H9 (cell line): ENCODE measurements at regions not wholly inside any gene's neighbourhood (a gene's known extent, or its start where the extent isn't known, plus 50 kb on each side); places are given as distances from the start of the nearest gene placed in this dataset.

ENCODE experiments used
- DNase-seq: peaks from one replicate; pipeline ENCODE4 v3.0.0-alpha.2; 2017
- H2AFZ ChIP-seq: one replicate; pipeline ENCODE4 v1.6.1; 2013; ENCODE audit warnings: mild to moderate bottlenecking, low read length, control low read depth, moderate library complexity
- H2AK5ac ChIP-seq: 2 replicates; pipeline ENCODE4 v1.6.1; 2013; ENCODE audit warnings: low read length, control low read depth, mixed read lengths; ENCODE audit not compliant: insufficient read length
- H2BK120ac ChIP-seq: one replicate; pipeline ENCODE4 v1.6.1; 2013; ENCODE audit warnings: low read depth, mild to moderate bottlenecking, low read length, control low read depth, inconsistent platforms; ENCODE audit not compliant: poor library complexity, severe bottlenecking
- H2BK12ac ChIP-seq: 2 replicates; pipeline ENCODE4 v1.6.1; 2013; ENCODE audit warnings: low read length, control low read depth, mixed read lengths, low read depth; ENCODE audit not compliant: insufficient read length
- H2BK15ac ChIP-seq: 2 replicates; pipeline ENCODE4 v1.6.1; 2013; ENCODE audit warnings: low read depth, low read length, control low read depth
- H2BK20ac ChIP-seq: one replicate; pipeline ENCODE4 v1.6.1; 2013; ENCODE audit warnings: low read depth, mild to moderate bottlenecking, low read length, control low read depth, inconsistent platforms; ENCODE audit not compliant: poor library complexity, severe bottlenecking
- H2BK5ac ChIP-seq: 2 replicates; pipeline ENCODE4 v1.6.1; 2013; ENCODE audit warnings: low read length, control low read depth, mixed read lengths; ENCODE audit not compliant: insufficient read length
- H3K14ac ChIP-seq: 2 replicates; pipeline ENCODE4 v1.6.1; 2013; ENCODE audit warnings: low read length, control low read depth; ENCODE audit not compliant: insufficient read depth
- H3K18ac ChIP-seq: 2 replicates; pipeline ENCODE4 v1.6.1; 2013; ENCODE audit warnings: low read depth, mild to moderate bottlenecking, mixed read lengths, low read length, control low read depth; ENCODE audit not compliant: insufficient read length
- H3K23ac ChIP-seq: 2 replicates; pipeline ENCODE4 v1.6.1; 2013; ENCODE audit warnings: low read length, control low read depth, mixed read lengths, low read depth; ENCODE audit not compliant: insufficient read length
- H3K23me2 ChIP-seq: 2 replicates; pipeline ENCODE4 v1.6.1; 2013; ENCODE audit warnings: low read depth, mild to moderate bottlenecking, mixed read lengths, low read length, control low read depth; ENCODE audit not compliant: insufficient read length, poor library complexity, severe bottlenecking
- H3K27ac ChIP-seq: 2 replicates; pipeline ENCODE4 v1.5.1; 2013; ENCODE audit warnings: low read length, control low read depth, mixed read lengths, low read depth; ENCODE audit not compliant: insufficient read length
- H3K27me3 ChIP-seq: 2 replicates; pipeline ENCODE4 v1.6.1; 2013; ENCODE audit warnings: low read length, control low read depth, inconsistent platforms; ENCODE audit not compliant: insufficient read depth
- H3K4ac ChIP-seq: 2 replicates; pipeline ENCODE4 v1.6.1; 2013; ENCODE audit warnings: low read depth, mild to moderate bottlenecking, control low read depth, inconsistent platforms, low read length, moderate library complexity
- H3K4me1 ChIP-seq: 2 replicates; pipeline ENCODE4 v1.6.1; 2013; ENCODE audit warnings: low read length, control low read depth, inconsistent platforms; ENCODE audit not compliant: insufficient read depth
- H3K4me2 ChIP-seq: 2 replicates; pipeline ENCODE4 v1.6.1; 2013; ENCODE audit warnings: low read length, control low read depth, mixed read lengths; ENCODE audit not compliant: insufficient read length, insufficient read depth
- H3K56ac ChIP-seq: 2 replicates; pipeline ENCODE4 v1.6.1; 2013; ENCODE audit warnings: low read depth, mild to moderate bottlenecking, mixed read lengths, low read length, control low read depth; ENCODE audit not compliant: insufficient read length
- H3K79me1 ChIP-seq: 2 replicates; pipeline ENCODE4 v1.6.1; 2013; ENCODE audit warnings: low read depth, mild to moderate bottlenecking, moderate library complexity, low read length, control low read depth, inconsistent platforms; ENCODE audit not compliant: insufficient read depth, poor library complexity, severe bottlenecking
- H3K79me2 ChIP-seq: 2 replicates; pipeline ENCODE4 v1.6.1; 2013; ENCODE audit warnings: low read length, control low read depth, inconsistent platforms; ENCODE audit not compliant: insufficient read depth
- H3K9ac ChIP-seq: 2 replicates; pipeline ENCODE4 v1.6.1; 2013; ENCODE audit warnings: low read length, control low read depth, mixed read lengths; ENCODE audit not compliant: insufficient read length; ENCODE audit errors: extremely low read depth
- H3K9me3 ChIP-seq: one replicate; pipeline ENCODE4 v1.6.1; 2013; ENCODE audit warnings: low read depth, low read length, inconsistent platforms; ENCODE audit not compliant: control insufficient read depth
- H3T11ph ChIP-seq: one replicate; pipeline ENCODE4 v1.6.1; 2013; ENCODE audit warnings: mild to moderate bottlenecking, low read length, control low read depth, inconsistent platforms
- H4K20me1 ChIP-seq: one replicate; pipeline ENCODE4 v1.6.1; 2013; ENCODE audit not compliant: control insufficient read depth, insufficient read length, insufficient read depth
- H4K5ac ChIP-seq: 2 replicates; pipeline ENCODE4 v1.6.1; 2013; ENCODE audit warnings: low read depth, mild to moderate bottlenecking, mixed read lengths, low read length, control low read depth; ENCODE audit not compliant: insufficient read length
- H4K8ac ChIP-seq: replicated peaks from 2 replicates; pipeline ENCODE4 v1.6.1; 2013; ENCODE audit warnings: low read length, control low read depth, mixed read lengths, low read depth; ENCODE audit not compliant: insufficient read length
- H4K91ac ChIP-seq: 2 replicates; pipeline ENCODE4 v1.6.1; 2013; ENCODE audit warnings: low read depth, mild to moderate bottlenecking, moderate library complexity, mixed read lengths, low read length, control low read depth; ENCODE audit not compliant: insufficient read length
- H3K27ac Mint-ChIP-seq, 3 experiments: 2 replicates in 2 of 3; 3 replicates in 1 of 3; pipeline ENCODE4 v1.8.0; 2020 to 2021; ENCODE audit warnings: mixed read lengths in 3 of 3, mild to moderate bottlenecking in 1 of 3, moderate library complexity in 1 of 3
- H3K27me3 Mint-ChIP-seq: 2 replicates; pipeline ENCODE4 v1.8.0; 2021; ENCODE audit warnings: low read depth, mild to moderate bottlenecking, moderate library complexity, mixed read lengths
- H3K36me3 Mint-ChIP-seq, 3 experiments: 2 replicates in 2 of 3; 3 replicates in 1 of 3; pipeline ENCODE4 v1.8.0; 2020 to 2021; ENCODE audit warnings: low read depth in 3 of 3, mixed read lengths in 3 of 3; ENCODE audit not compliant: insufficient read depth in 1 of 3
- H3K4me1 Mint-ChIP-seq, 2 experiments: 2 replicates each; pipeline ENCODE4 v1.8.0; 2020; ENCODE audit warnings: mixed read lengths in 2 of 2
- H3K4me3 Mint-ChIP-seq, 2 experiments: 2 replicates in 1 of 2; 3 replicates in 1 of 2; pipeline ENCODE4 v1.8.0; 2020 to 2021; ENCODE audit warnings: mild to moderate bottlenecking in 2 of 2, mixed read lengths in 2 of 2, moderate library complexity in 1 of 2
- H3K9me3 Mint-ChIP-seq, 2 experiments: 2 replicates in 1 of 2; 3 replicates in 1 of 2; pipeline ENCODE4 v1.8.0; 2020; ENCODE audit warnings: mild to moderate bottlenecking in 2 of 2, mixed read lengths in 2 of 2, moderate library complexity in 1 of 2
- WGBS: extraction: QIAGEN DNeasy Blood & Tissue Kit; methylation state at CpG from one replicate; pipeline ENCODE4 v1.1.7; 2013; ENCODE audit warnings: missing lambda C conversion rate, low lambda C conversion rate, mixed read lengths; ENCODE audit not compliant: insufficient read length; ENCODE audit errors: extremely low coverage; 5-methylcytosine and 5-hydroxymethylcytosine counted together
- TF ChIP-seq, protein P1 (sequence below): fragments of 200-600 bp; sonication (generic); conservative IDR thresholded peaks from 3 replicates; pipeline ENCODE4 v1.8.0; 2021; ENCODE audit warnings: antibody characterized with exemption, mild to moderate bottlenecking

DNA sequence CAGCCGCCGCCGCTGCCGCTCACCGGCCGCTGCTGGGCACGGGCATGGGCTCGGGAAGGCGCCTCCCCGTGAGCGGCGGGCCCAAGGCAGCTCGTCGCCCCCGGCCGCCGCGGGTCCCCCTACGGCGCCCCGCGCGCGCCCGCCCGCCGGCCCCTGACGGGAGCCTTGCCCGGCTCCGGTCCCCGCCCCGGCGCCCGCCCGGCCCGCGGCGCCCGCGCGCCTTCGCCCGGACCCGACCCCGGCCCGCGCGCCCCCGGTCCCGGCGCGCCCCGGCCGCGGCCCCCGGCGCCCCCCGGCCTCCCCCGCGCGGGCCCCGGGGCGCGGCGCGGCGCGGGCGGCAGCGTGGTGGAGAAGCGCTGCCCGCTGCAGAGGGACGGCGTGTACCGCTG lies 177.7 kb downstream of the OR4M2 start:
- no peak overlapping the region for H4K91ac ChIP-seq
- H3K14ac ChIP-seq = no peak overlapping the region
- peaks cover 2% of the 10 kb centered on the region; the same call in 1 of the 2 replicates for H3K27me3 ChIP-seq
- no peak overlapping the region for H4K5ac ChIP-seq
- no peak overlapping the region for H3K18ac ChIP-seq
- no peaks in the 10 kb centered on the region for H3K4me1 ChIP-seq
- no peak overlapping the region for H3T11ph ChIP-seq
- no peak overlapping the region for H3K23ac ChIP-seq
- no CpG with 5 or more reads among the region's 75 CpGs for WGBS
- peaks cover 33 to 62% (median 50%) of the 10 kb centered on the region in 3 experiments; a peak in 6 of 7 replicates for H3K36me3 Mint-ChIP-seq
- H3K4me3 Mint-ChIP-seq = no peak overlapping the region
- no peak overlapping the region for H2AFZ ChIP-seq
- H4K8ac ChIP-seq = no peak overlapping the region
- H3K4me1 Mint-ChIP-seq = no peaks in the 10 kb centered on the region
- DNase-seq = no peak
- no peak overlapping the region for H3K56ac ChIP-seq
- H2BK120ac ChIP-seq = no peak overlapping the region
- peaks cover 14% of the 10 kb centered on the region for H3K27me3 Mint-ChIP-seq
- H3K9me3 ChIP-seq = peaks cover 84% of the 10 kb centered on the region
- H3K79me2 ChIP-seq = no peaks in the 10 kb centered on the region
- no peak overlapping the region for H3K9ac ChIP-seq
- no peak overlapping the region for H3K4me2 ChIP-seq
- H3K27ac Mint-ChIP-seq = no peak overlapping the region
- H2BK15ac ChIP-seq = no peak overlapping the region
- TF ChIP-seq, protein P1, sequence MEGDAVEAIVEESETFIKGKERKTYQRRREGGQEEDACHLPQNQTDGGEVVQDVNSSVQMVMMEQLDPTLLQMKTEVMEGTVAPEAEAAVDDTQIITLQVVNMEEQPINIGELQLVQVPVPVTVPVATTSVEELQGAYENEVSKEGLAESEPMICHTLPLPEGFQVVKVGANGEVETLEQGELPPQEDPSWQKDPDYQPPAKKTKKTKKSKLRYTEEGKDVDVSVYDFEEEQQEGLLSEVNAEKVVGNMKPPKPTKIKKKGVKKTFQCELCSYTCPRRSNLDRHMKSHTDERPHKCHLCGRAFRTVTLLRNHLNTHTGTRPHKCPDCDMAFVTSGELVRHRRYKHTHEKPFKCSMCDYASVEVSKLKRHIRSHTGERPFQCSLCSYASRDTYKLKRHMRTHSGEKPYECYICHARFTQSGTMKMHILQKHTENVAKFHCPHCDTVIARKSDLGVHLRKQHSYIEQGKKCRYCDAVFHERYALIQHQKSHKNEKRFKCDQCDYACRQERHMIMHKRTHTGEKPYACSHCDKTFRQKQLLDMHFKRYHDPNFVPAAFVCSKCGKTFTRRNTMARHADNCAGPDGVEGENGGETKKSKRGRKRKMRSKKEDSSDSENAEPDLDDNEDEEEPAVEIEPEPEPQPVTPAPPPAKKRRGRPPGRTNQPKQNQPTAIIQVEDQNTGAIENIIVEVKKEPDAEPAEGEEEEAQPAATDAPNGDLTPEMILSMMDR = no peak
- no peak overlapping the region for H2AK5ac ChIP-seq
- H3K4ac ChIP-seq = no peak overlapping the region
- H3K79me1 ChIP-seq = no peaks in the 10 kb centered on the region
- no peak overlapping the region for H2BK5ac ChIP-seq
- no peak overlapping the region for H2BK20ac ChIP-seq
- H4K20me1 ChIP-seq = no peaks in the 10 kb centered on the region
- H3K23me2 ChIP-seq = no peaks in the 10 kb centered on the region
- no peak overlapping the region for H2BK12ac ChIP-seq
- H3K9me3 Mint-ChIP-seq = peaks cover 44 to 67% of the 10 kb centered on the region in 2 experiments
- H3K27ac ChIP-seq = no peak overlapping the region
